ENCODE measurements at regions not wholly inside any gene's neighbourhood (a gene's known extent, or its start where the extent isn't known, plus 50 kb on each side); places are given as distances from the start of the nearest gene placed in this dataset.

- POLR2A ChIA-PET: no interaction called here
- Histone ChIP-seq H3K36me3 (replicated peaks in 1 of 2; ENCODE audit: control insufficient read depth in 1 of 2, insufficient read depth in 2 of 2, low read length in 2 of 2) (no peaks in the 10 kb centered on the region), H3K4me3 (replicated peaks in 1 of 3; ENCODE audit: insufficient read depth in 1 of 3, low read depth in 2 of 3, low read length in 3 of 3) (no peak overlapping the region), H3K27me3 (ENCODE audit: control insufficient read depth in 1 of 2, insufficient read depth in 2 of 2, low read length in 2 of 2) (no peaks in the 10 kb centered on the region; a peak in 1 of 5 replicates), H3K4me1 (ENCODE audit: insufficient read depth, low read length) (no peaks in the 10 kb centered on the region), H3K9me3 (ENCODE audit: low read length) (peaks cover 9% of the 10 kb centered on the region), H3K79me2 (ENCODE audit: insufficient read depth, low read length) (no peaks in the 10 kb centered on the region), H2AFZ (ENCODE audit: low read length) (no peak overlapping the region), H3K4me2 (ENCODE audit: low read depth, low read length) (no peak overlapping the region), H3K9ac (ENCODE audit: insufficient read depth, low read depth, low read length) (no peak overlapping the region), H3K27ac (ENCODE audit: extremely low read length, insufficient read depth, low read length) (no peak overlapping the region), H4K20me1 (ENCODE audit: insufficient read depth, low read length) (no peaks in the 10 kb centered on the region)
- BruUV-seq (replicated peaks): no TSS peak
- 2% methylated on average over 2 of the region's 2 CpGs for WGBS (ENCODE audit: low lambda C conversion rate)
- in situ Hi-C loops (cut with HindIII; ENCODE audit: extremely low pct_ligation_motif_present, low pct_unique_long_range_greater_than_20kb) (no loop called here), intact Hi-C loops (cut with micrococcal nuclease; ENCODE audit: unreplicated experiment) (no loop called here)
- FAIRE-seq (no peak), DNase-seq (ENCODE audit: low spot score) (no peak), ATAC-seq (no peak)
- CTCF ChIA-PET (ENCODE audit: low intra/inter-chr PET ratio, low total read pairs): no interaction called here
- TF ChIP-seq MAFK (conservative IDR thresholded peaks at IDR 0.05 in 1 of 2, IDR thresholded peaks at IDR 0.05 in 1 of 2; ENCODE audit: low read length in 2 of 2) (peak in 1 of 2 experiments; percentile 74; a peak in 3 of 4 replicates), ZNF775 (CRISPR knock-in tag; IDR thresholded peaks at IDR 0.05; ENCODE audit: borderline replicate concordance) (no peak), MAFF (IDR thresholded peaks at IDR 0.05; ENCODE audit: low read depth, low read length) (peak; percentile 52; the same call in 1 of the 2 replicates)
Observed at GRCh38 chr16:6481894-6482293, 850.8 kb upstream of the RBFOX1 start.

GRCh38 chr16:6453742-6454141, 878.9 kb upstream of the RBFOX1 start:
- intact Hi-C loops (cut with micrococcal nuclease; ENCODE audit: unreplicated experiment) (no loop called here), in situ Hi-C loops (cut with HindIII; ENCODE audit: extremely low pct_ligation_motif_present, low pct_unique_long_range_greater_than_20kb) (no loop called here)
- POLR2A ChIA-PET: no interaction called here
- CTCF ChIA-PET (ENCODE audit: low intra/inter-chr PET ratio, low total read pairs): no interaction called here
- H3K9ac ChIP-seq (ENCODE audit: insufficient read depth, low read depth, low read length): no peak overlapping the region
- FAIRE-seq (no peak), ATAC-seq (no peak), DNase-seq (ENCODE audit: low spot score) (no peak)
- H3K36me3 ChIP-seq (replicated peaks in 1 of 2; ENCODE audit: control insufficient read depth in 1 of 2, insufficient read depth in 2 of 2, low read length in 2 of 2): no peaks in the 10 kb centered on the region
- WGBS (ENCODE audit: low lambda C conversion rate): 20% methylated on average over 5 of the region's 5 CpGs
- no peak overlapping the region for H2AFZ ChIP-seq (ENCODE audit: low read length)
- H3K27ac ChIP-seq (ENCODE audit: extremely low read length, insufficient read depth, low read length): no peak overlapping the region
- H3K27me3 ChIP-seq (ENCODE audit: control insufficient read depth in 1 of 2, insufficient read depth in 2 of 2, low read length in 2 of 2): no peaks in the 10 kb centered on the region
- peaks cover 31% of the 10 kb centered on the region for H3K9me3 ChIP-seq (ENCODE audit: low read length)
- no peaks in the 10 kb centered on the region for H4K20me1 ChIP-seq (ENCODE audit: insufficient read depth, low read length)
- H3K4me1 ChIP-seq (ENCODE audit: insufficient read depth, low read length): no peaks in the 10 kb centered on the region
- no peaks in the 10 kb centered on the region for H3K79me2 ChIP-seq (ENCODE audit: insufficient read depth, low read length)
- BruUV-seq (replicated peaks): no TSS peak
- H3K4me2 ChIP-seq (ENCODE audit: low read depth, low read length): no peak overlapping the region
- no peak overlapping the region for H3K4me3 ChIP-seq (replicated peaks in 1 of 3; ENCODE audit: insufficient read depth in 1 of 3, low read depth in 2 of 3, low read length in 3 of 3)
- TF ChIP-seq ONECUT2 (CRISPR knock-in tag; IDR thresholded peaks at IDR 0.05): no peak
- TF ChIP-seq SRSF4 (IDR thresholded peaks at IDR 0.05; ENCODE audit: low read depth, low read length, poor library complexity, severe bottlenecking): no peak
- TF ChIP-seq ELF3 (CRISPR knock-in tag; IDR thresholded peaks at IDR 0.05): no peak
- TF ChIP-seq ZBTB42 (CRISPR knock-in tag; IDR thresholded peaks at IDR 0.05): no peak
- no peak for TF ChIP-seq JUND (CRISPR knock-in tag; IDR thresholded peaks at IDR 0.05)
- no peak for TF ChIP-seq ZNF546 (CRISPR knock-in tag; conservative IDR thresholded peaks at IDR 0.05)
- TF ChIP-seq ZBTB4 (CRISPR knock-in tag; IDR thresholded peaks at IDR 0.05; ENCODE audit: borderline replicate concordance): no peak
- no peak for TF ChIP-seq ZNF33B (CRISPR knock-in tag; IDR thresholded peaks at IDR 0.05)
- TF ChIP-seq SSRP1 (CRISPR knock-in tag; IDR thresholded peaks at IDR 0.05): no peak
- TF ChIP-seq ZBED4 (CRISPR knock-in tag; IDR thresholded peaks at IDR 0.05; ENCODE audit: borderline replicate concordance): no peak

Data from HepG2 (cell line).